ENCODE measurements at regions not wholly inside any gene's neighbourhood (a gene's known extent, or its start where the extent isn't known, plus 50 kb on each side); places are given as distances from the start of the nearest gene placed in this dataset.

- TF ChIP-seq CTCF (IDR thresholded peaks at IDR 0.05) (no peak), POLR2A (IDR thresholded peaks at IDR 0.05) (no peak)
Observed at GRCh38 chr7:130878785-130879184, 144.8 kb upstream of the KLF14 start.

All from tibial nerve (tissue), 3 donors.